ENCODE measurements at regions not wholly inside any gene's neighbourhood (a gene's known extent, or its start where the extent isn't known, plus 50 kb on each side); places are given as distances from the start of the nearest gene placed in this dataset.
A peak's percentile ranks its signal among the peaks of the same experiment; 100 is the strongest.
"Not testable (repeated sequence)": the region's sequence is repeated elsewhere in the genome, so short reads cannot be mapped to it uniquely, and the experiment has no call there.

GRCh38 chr2:7377916-7378569 is 460.8 kb downstream of the RNF144A start:
- H3K27ac Mint-ChIP-seq: peak overlapping the region; percentile 58
- H3K36me3 Mint-ChIP-seq: no peaks in the 10 kb centered on the region
- no peak for DNase-seq (ENCODE audit: extremely low spot score, unreplicated experiment)
- no peaks in the 10 kb centered on the region for H3K9me3 Mint-ChIP-seq
- TF ChIP-seq, protein P1, sequence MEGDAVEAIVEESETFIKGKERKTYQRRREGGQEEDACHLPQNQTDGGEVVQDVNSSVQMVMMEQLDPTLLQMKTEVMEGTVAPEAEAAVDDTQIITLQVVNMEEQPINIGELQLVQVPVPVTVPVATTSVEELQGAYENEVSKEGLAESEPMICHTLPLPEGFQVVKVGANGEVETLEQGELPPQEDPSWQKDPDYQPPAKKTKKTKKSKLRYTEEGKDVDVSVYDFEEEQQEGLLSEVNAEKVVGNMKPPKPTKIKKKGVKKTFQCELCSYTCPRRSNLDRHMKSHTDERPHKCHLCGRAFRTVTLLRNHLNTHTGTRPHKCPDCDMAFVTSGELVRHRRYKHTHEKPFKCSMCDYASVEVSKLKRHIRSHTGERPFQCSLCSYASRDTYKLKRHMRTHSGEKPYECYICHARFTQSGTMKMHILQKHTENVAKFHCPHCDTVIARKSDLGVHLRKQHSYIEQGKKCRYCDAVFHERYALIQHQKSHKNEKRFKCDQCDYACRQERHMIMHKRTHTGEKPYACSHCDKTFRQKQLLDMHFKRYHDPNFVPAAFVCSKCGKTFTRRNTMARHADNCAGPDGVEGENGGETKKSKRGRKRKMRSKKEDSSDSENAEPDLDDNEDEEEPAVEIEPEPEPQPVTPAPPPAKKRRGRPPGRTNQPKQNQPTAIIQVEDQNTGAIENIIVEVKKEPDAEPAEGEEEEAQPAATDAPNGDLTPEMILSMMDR (conservative IDR thresholded peaks at IDR 0.05): no peak
- H3K4me1 Mint-ChIP-seq (ENCODE audit: unreplicated experiment): peaks cover 18% of the 10 kb centered on the region
- no peak overlapping the region for H3K4me3 Mint-ChIP-seq
- H3K27me3 Mint-ChIP-seq: no peaks in the 10 kb centered on the region

DNA sequence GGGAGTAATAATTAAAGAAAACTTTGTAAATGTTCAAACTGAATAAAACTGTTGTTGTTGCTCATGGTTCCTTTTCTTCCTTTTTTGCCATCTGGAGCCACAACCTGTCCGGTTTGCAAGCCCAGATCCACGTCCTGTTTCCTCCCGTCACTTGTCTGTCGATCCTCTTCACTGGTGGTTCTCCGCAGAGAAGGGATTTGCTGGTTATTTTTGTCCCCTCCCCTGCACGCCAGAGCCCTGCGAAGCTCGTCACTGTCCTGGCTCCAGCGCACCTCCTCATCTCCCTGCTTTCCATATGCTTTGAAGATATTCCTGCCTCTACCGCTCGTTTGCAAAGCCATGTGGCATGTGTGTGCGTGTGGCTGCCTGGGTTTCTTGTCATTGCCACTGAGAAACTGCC is 461.4 kb downstream of the RNF144A start:
- Mint-ChIP-seq H3K27ac (peak overlapping the region; percentile 58), H3K4me3 (no peak overlapping the region), H3K9me3 (peaks cover 2% of the 10 kb centered on the region), H3K4me1 (ENCODE audit: unreplicated experiment) (peaks cover 18% of the 10 kb centered on the region), H3K36me3 (no peaks in the 10 kb centered on the region), H3K27me3 (no peaks in the 10 kb centered on the region)
- no peak for DNase-seq (ENCODE audit: extremely low spot score, unreplicated experiment)
- TF ChIP-seq, protein P1 (conservative IDR thresholded peaks at IDR 0.05): no peak

DNA sequence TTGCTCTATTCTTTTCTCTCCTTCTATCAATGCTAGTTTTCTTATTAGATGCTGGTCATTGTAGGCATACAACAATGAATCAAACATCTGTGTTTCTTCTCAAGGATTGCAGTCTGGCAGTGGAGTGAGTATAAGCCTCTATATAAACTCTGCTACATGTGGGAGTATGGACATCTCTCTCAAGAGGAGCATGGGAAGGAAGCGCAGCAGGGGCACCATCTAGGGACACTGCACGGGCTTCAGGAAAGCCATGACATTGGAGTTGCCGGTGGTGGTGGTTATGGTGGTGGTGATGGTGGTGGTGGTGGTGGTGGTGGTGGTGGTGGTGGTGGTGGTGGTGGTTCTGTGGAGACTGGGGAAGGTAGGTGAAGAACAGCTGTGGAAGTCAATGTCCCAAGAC is 462.6 kb downstream of the RNF144A start:
- no peak for DNase-seq (ENCODE audit: extremely low spot score, unreplicated experiment)
- H3K27me3 Mint-ChIP-seq: no peaks in the 10 kb centered on the region
- TF ChIP-seq, protein P1 (conservative IDR thresholded peaks at IDR 0.05): no peak

DNA sequence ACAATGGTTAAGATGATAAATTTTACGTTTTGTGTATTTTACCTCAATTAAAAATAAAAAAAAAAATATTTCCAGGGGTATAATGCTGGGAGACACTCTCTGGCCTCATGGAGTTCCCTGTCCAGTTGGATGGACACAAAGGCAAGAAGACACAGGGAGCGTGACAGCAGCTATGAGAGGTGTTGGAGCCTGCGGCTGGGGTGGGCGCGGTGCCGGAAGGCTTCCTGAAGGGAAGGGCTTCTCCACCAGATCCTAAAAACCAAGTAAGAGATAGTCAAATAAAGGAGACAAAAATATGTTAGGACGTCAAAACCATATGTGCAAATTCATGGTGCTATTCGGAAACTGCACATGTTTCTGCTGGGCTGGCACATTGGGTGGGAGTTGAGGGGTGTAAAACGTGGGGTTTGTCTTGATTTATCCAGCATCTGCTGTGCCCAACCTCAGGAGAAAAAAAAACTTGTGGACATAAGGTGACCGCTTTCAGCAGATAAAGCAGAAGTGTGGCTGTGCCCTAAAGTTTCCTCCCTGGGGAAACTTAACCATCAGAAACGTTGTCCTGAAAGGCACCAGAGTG is 467.6 kb downstream of the RNF144A start:
- no peak for DNase-seq (ENCODE audit: extremely low spot score, unreplicated experiment)
- Mint-ChIP-seq H3K27ac (no peak overlapping the region), H3K27me3 (no peaks in the 10 kb centered on the region), H3K4me1 (ENCODE audit: unreplicated experiment) (peaks cover under 1% of the 10 kb centered on the region), H3K4me3 (no peak overlapping the region), H3K36me3 (no peaks in the 10 kb centered on the region), H3K9me3 (peaks cover 5% of the 10 kb centered on the region)
- TF ChIP-seq, protein P1 (conservative IDR thresholded peaks at IDR 0.05): no peak

More for the DNA sequence above, 462.6 kb downstream of the RNF144A start:
- H3K36me3 Mint-ChIP-seq: no peaks in the 10 kb centered on the region
- no peak overlapping the region for H3K27ac Mint-ChIP-seq
- peaks cover 5% of the 10 kb centered on the region for H3K9me3 Mint-ChIP-seq
- peaks cover 18% of the 10 kb centered on the region for H3K4me1 Mint-ChIP-seq (ENCODE audit: unreplicated experiment)
- no peak overlapping the region for H3K4me3 Mint-ChIP-seq

- DNase-seq (ENCODE audit: extremely low spot score, unreplicated experiment); H3K4me3 Mint-ChIP-seq; H3K9me3 Mint-ChIP-seq; H3K36me3 Mint-ChIP-seq; H3K27me3 Mint-ChIP-seq; H3K27ac Mint-ChIP-seq: not testable (repeated sequence)
- H3K4me1 Mint-ChIP-seq (ENCODE audit: unreplicated experiment): peaks cover 14% of the 10 kb centered on the region
Measured at GRCh38 chr2:7390311-7390710, 473.1 kb downstream of the RNF144A start.

DNA sequence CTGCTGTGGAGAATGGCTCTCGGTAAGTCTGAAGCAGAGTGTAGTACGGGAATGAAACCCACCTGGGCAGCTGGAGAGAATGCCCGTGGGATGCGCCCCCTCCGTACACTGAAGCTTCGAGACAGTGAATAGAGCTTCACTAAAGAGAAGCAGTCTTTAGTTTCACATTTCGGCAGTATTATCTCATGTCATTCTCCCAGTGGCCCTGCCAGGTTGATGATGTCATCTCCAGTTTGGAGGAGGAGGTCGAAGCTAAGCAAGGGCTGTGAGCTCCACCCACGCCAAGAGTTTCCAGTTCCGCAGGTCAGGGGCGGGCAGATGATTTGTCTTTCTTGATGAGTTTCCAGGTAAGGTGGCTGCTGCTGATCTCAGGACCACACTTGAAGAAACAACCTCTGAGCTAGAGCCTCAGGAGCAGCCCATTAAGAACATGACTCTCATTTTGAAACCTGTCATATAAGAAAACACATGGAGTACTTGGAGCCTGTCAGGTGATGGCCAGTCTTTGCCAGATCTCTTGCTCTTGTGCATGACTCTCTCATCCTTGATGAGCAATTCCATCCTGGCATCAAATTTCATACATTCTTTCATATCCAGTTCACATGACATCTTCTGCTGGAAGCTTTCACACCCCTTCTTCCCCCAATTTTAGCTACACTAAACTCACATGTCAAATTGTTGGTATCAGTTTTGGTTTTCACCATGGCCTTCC is 475.0 kb downstream of the RNF144A start:
- Mint-ChIP-seq H3K36me3 (no peaks in the 10 kb centered on the region), H3K27me3 (no peaks in the 10 kb centered on the region), H3K4me3 (no peak overlapping the region), H3K4me1 (ENCODE audit: unreplicated experiment) (peaks cover 14% of the 10 kb centered on the region), H3K27ac (peak overlapping the region; percentile 76), H3K9me3 (no peaks in the 10 kb centered on the region)
- TF ChIP-seq, protein P1 (conservative IDR thresholded peaks at IDR 0.05): no peak
- no peak for DNase-seq (ENCODE audit: extremely low spot score, unreplicated experiment)

Measured in type B pancreatic cell (in vitro differentiated cells).